ENCODE measurements at regions not wholly inside any gene's neighbourhood (a gene's known extent, or its start where the extent isn't known, plus 50 kb on each side); places are given as distances from the start of the nearest gene placed in this dataset.

GRCh38 chr15:58296276-58296675, 135.5 kb upstream of the LIPC start:
- ATAC-seq (ENCODE audit: poor library complexity): no peak

GRCh38 chr15:58297639-58298038, 134.2 kb upstream of the LIPC start:
- no peak for ATAC-seq (ENCODE audit: poor library complexity)
- H3K27me3 ChIP-seq (ENCODE audit: control insufficient read depth in 1 of 2, insufficient read depth in 2 of 2, low read length in 2 of 2): no peaks in the 10 kb centered on the region
- TF ChIP-seq CTCF (IDR thresholded peaks at IDR 0.05): no peak
- Mint-ChIP-seq H3K27ac (no peak overlapping the region), H3K9me3 (peaks cover 2% of the 10 kb centered on the region), H3K27me3 (peaks cover 11% of the 10 kb centered on the region), H3K4me3 (no peak overlapping the region), H3K4me1 (ENCODE audit: low read depth) (no peaks in the 10 kb centered on the region), H3K36me3 (ENCODE audit: low read depth) (no peaks in the 10 kb centered on the region)
- peaks cover 0 to 7% of the 10 kb centered on the region in 2 experiments for H3K9me3 ChIP-seq (ENCODE audit: control insufficient read depth in 1 of 2, insufficient read depth in 1 of 2, low read length in 2 of 2)
- intact Hi-C loops (cut with DNase I, micrococcal nuclease): no loop called here
- ChIA-PET POLR2A (no interaction called here), CTCF (no interaction called here)
- no peaks in the 10 kb centered on the region for H3K36me3 ChIP-seq (ENCODE audit: insufficient read depth, low read length)
- no peak for DNase-seq
- no peak overlapping the region for H3K27ac ChIP-seq (ENCODE audit: low read depth in 1 of 2, low read length in 2 of 2)
- H3K4me1 ChIP-seq (ENCODE audit: insufficient read depth, low read length): no peaks in the 10 kb centered on the region
- H3K4me3 ChIP-seq (ENCODE audit: low read length): no peak overlapping the region

More at GRCh38 chr15:58296276-58296675, 135.5 kb upstream of the LIPC start:
- Histone ChIP-seq H3K9me3 (ENCODE audit: control insufficient read depth in 1 of 2, insufficient read depth in 1 of 2, low read length in 2 of 2) (peaks cover 0 to 7% of the 10 kb centered on the region in 2 experiments), H3K27ac (ENCODE audit: low read depth in 1 of 2, low read length in 2 of 2) (no peak overlapping the region), H3K36me3 (ENCODE audit: insufficient read depth, low read length) (no peaks in the 10 kb centered on the region), H3K27me3 (ENCODE audit: control insufficient read depth in 1 of 2, insufficient read depth in 2 of 2, low read length in 2 of 2) (no peaks in the 10 kb centered on the region), H3K4me3 (ENCODE audit: low read length) (no peak overlapping the region), H3K4me1 (ENCODE audit: insufficient read depth, low read length) (no peaks in the 10 kb centered on the region)
- DNase-seq: no peak
- TF ChIP-seq CTCF (IDR thresholded peaks at IDR 0.05): no peak
- peaks cover 11% of the 10 kb centered on the region for H3K27me3 Mint-ChIP-seq
- no peaks in the 10 kb centered on the region for H3K36me3 Mint-ChIP-seq (ENCODE audit: low read depth)
- intact Hi-C loops (cut with DNase I, micrococcal nuclease): no loop called here
- peaks cover 2% of the 10 kb centered on the region for H3K9me3 Mint-ChIP-seq
- ChIA-PET POLR2A (no interaction called here), CTCF (no interaction called here)
- H3K4me3 Mint-ChIP-seq: no peak overlapping the region
- no peak overlapping the region for H3K27ac Mint-ChIP-seq
- no peaks in the 10 kb centered on the region for H3K4me1 Mint-ChIP-seq (ENCODE audit: low read depth)

GRCh38 chr15:58298879-58299850, 132.6 kb upstream of the LIPC start:
- peaks cover 11% of the 10 kb centered on the region for H3K4me1 Mint-ChIP-seq (ENCODE audit: low read depth)
- Histone ChIP-seq H3K9me3 (ENCODE audit: control insufficient read depth in 1 of 2, insufficient read depth in 1 of 2, low read length in 2 of 2) (peaks cover 0 to 7% of the 10 kb centered on the region in 2 experiments), H3K27ac (ENCODE audit: low read depth in 1 of 2, low read length in 2 of 2) (no peak overlapping the region), H3K36me3 (ENCODE audit: insufficient read depth, low read length) (no peaks in the 10 kb centered on the region), H3K4me1 (ENCODE audit: insufficient read depth, low read length) (no peaks in the 10 kb centered on the region), H3K27me3 (ENCODE audit: control insufficient read depth in 1 of 2, insufficient read depth in 2 of 2, low read length in 2 of 2) (no peaks in the 10 kb centered on the region), H3K4me3 (ENCODE audit: low read length) (no peak overlapping the region)
- H3K9me3 Mint-ChIP-seq: peaks cover 2% of the 10 kb centered on the region
- H3K27ac Mint-ChIP-seq: no peak overlapping the region
- peaks cover 11% of the 10 kb centered on the region for H3K27me3 Mint-ChIP-seq
- ATAC-seq (ENCODE audit: poor library complexity) (no peak), DNase-seq (no peak)
- no peak for TF ChIP-seq CTCF (IDR thresholded peaks at IDR 0.05)
- intact Hi-C loops (cut with DNase I, micrococcal nuclease): no loop called here
- ChIA-PET POLR2A (no interaction called here), CTCF (no interaction called here)
- no peaks in the 10 kb centered on the region for H3K36me3 Mint-ChIP-seq (ENCODE audit: low read depth)
- H3K4me3 Mint-ChIP-seq: no peak overlapping the region

All from CD4-positive, alpha-beta T cell (primary cell).